GM12878 (cell line): ENCODE measurements at regions not wholly inside any gene's neighbourhood (a gene's known extent, or its start where the extent isn't known, plus 50 kb on each side); places are given as distances from the start of the nearest gene placed in this dataset.

ENCODE experiments used
- ATAC-seq: fragments of 200-7000 bp; cut with Tn5 transposase; 3 replicates; pipeline ENCODE4 v1.9.1; 2020; ENCODE audit warnings: mild to moderate bottlenecking, moderate library complexity
- BruUV-seq: library from RNA; stranded (reverse); fragments of 400-500 nt; replicated peaks from 2 replicates; lab custom pipeline; 2021; lab: Mats Ljungman, UMichigan
- CTCF ChIA-PET: fragments of 300-600 bp; sonication (Branson Sonifier 250); formaldehyde crosslinking; extraction: SDS; loops from one replicate; lab custom pipeline; 2021; ENCODE audit warnings: inconsistent platforms; lab: Yijun Ruan, JAX
- POLR2A ChIA-PET: fragments of 350-600 bp; formaldehyde crosslinking; extraction: SDS; loops from one replicate; lab custom pipeline; 2021; ENCODE audit warnings: inconsistent platforms; lab: Charles Lee
- RAD21 ChIA-PET: fragments of 300-600 bp; sonication (Branson Sonifier 250); formaldehyde crosslinking; loops from one replicate; lab custom pipeline; 2023; ENCODE audit warnings: antibody characterized with exemption; ENCODE audit not compliant: unreplicated experiment; lab: Charles Lee
- SMC1A ChIA-PET: fragments of 300-600 bp; sonication (Branson Sonifier 250); formaldehyde crosslinking; loops from one replicate; lab custom pipeline; 2023; ENCODE audit not compliant: unreplicated experiment, uncharacterized antibody; lab: Charles Lee
- DNase-seq: peaks from one replicate; pipeline ENCODE4 v3.0.0-alpha.2; 2011; ENCODE audit warnings: low read depth, low spot score
- FAIRE-seq: peaks from 3 replicates; lab custom pipeline; 2011; peaks lifted over from hg19 to GRCh38; lab: Jason Lieb, UNC
- H2AFZ ChIP-seq: 2 replicates; pipeline ENCODE4 v1.6.0; 2011; ENCODE audit warnings: low read depth, low read length, control low read depth; ENCODE audit not compliant: control insufficient read depth
- H3K27ac ChIP-seq: 2 replicates; pipeline ENCODE4 v1.5.1; 2011; ENCODE audit warnings: control low read depth; ENCODE audit not compliant: control insufficient read depth, insufficient read depth
- H3K27me3 ChIP-seq, 2 experiments: replicated peaks in 1 of 2; 2 replicates each; pipeline versions ENCODE4 v1.6.0 to v1.6.1; 2011; ENCODE audit warnings: low read length in 1 of 2; ENCODE audit not compliant: control insufficient read depth in 2 of 2, insufficient read depth in 2 of 2
- H3K36me3 ChIP-seq, 2 experiments: 2 replicates each; pipeline ENCODE4 v1.5.1; 2011; ENCODE audit warnings: low read length in 1 of 2; ENCODE audit not compliant: control insufficient read depth in 2 of 2, insufficient read depth in 2 of 2
- H3K4me1 ChIP-seq: 2 replicates; pipeline ENCODE4 v1.6.1; 2011; ENCODE audit warnings: mild to moderate bottlenecking, low read length, moderate library complexity, mixed read lengths; ENCODE audit not compliant: control insufficient read depth, insufficient read depth
- H3K4me2 ChIP-seq: 2 replicates; pipeline ENCODE4 v1.6.0; 2011; ENCODE audit warnings: control low read depth; ENCODE audit not compliant: control insufficient read depth, insufficient read depth
- H3K4me3 ChIP-seq: fragments of 200-600 bp; sonication (generic); 2 replicates; pipeline ENCODE4 v1.5.1; 2016
- H3K79me2 ChIP-seq: 2 replicates; pipeline ENCODE4 v1.6.0; 2011; ENCODE audit warnings: low read length; ENCODE audit not compliant: control insufficient read depth, insufficient read depth
- H3K9ac ChIP-seq: 2 replicates; pipeline ENCODE4 v1.8.0; 2011; ENCODE audit warnings: low read length, control low read depth, mixed read lengths; ENCODE audit not compliant: control insufficient read depth, insufficient read depth
- H3K9me3 ChIP-seq: replicated peaks from 3 replicates; pipeline ENCODE4 v1.5.1; 2011; ENCODE audit warnings: mild to moderate bottlenecking, low read length; ENCODE audit not compliant: control insufficient read depth, insufficient read depth
- H4K20me1 ChIP-seq: 2 replicates; pipeline ENCODE4 v1.6.0; 2011; ENCODE audit not compliant: control insufficient read depth, insufficient read depth
- EGR1 ChIP-seq, 2 experiments: IDR thresholded peaks; 1 replicate in 1 of 2; 2 replicates in 1 of 2; pipeline ENCODE4 v1.6.1; 2011 to 2012; ENCODE audit warnings: low read depth in 2 of 2, low read length in 2 of 2, borderline replicate concordance in 1 of 2, mild to moderate bottlenecking in 1 of 2, moderate library complexity in 1 of 2
- FOXK2 ChIP-seq: fragments of 450-650 bp; IDR thresholded peaks from 2 replicates; pipeline ENCODE4 v1.6.1; 2017; ENCODE audit warnings: mild to moderate bottlenecking, moderate library complexity
- LARP7 ChIP-seq: fragments of 450-650 bp; IDR thresholded peaks from 2 replicates; pipeline ENCODE4 v1.6.1; 2017; ENCODE audit warnings: mild to moderate bottlenecking
- RELA ChIP-seq: fragments of 450-650 bp; IDR thresholded peaks from 2 replicates; pipeline ENCODE4 v1.8.0; 2014; ENCODE audit warnings: borderline replicate concordance; ENCODE audit not compliant: partially characterized antibody
- SIN3A ChIP-seq: IDR thresholded peaks from 2 replicates; pipeline ENCODE4 v1.6.1; 2012; ENCODE audit warnings: low read depth, low read length, improper control_type of control experiment
- SREBF2 ChIP-seq: IDR thresholded peaks from 2 replicates; pipeline ENCODE4 v1.6.1; 2012; ENCODE audit warnings: mild to moderate bottlenecking, low read length
- USF1 ChIP-seq: IDR thresholded peaks from 2 replicates; pipeline ENCODE4 v1.6.1; 2011; ENCODE audit warnings: borderline replicate concordance, low read depth, mild to moderate bottlenecking, moderate library complexity, mixed read lengths, low read length; ENCODE audit not compliant: insufficient read depth; ENCODE audit errors: extremely low read length
- ZNF592 ChIP-seq: fragments of 450-650 bp; IDR thresholded peaks from 2 replicates; pipeline ENCODE4 v1.6.1; 2017; ENCODE audit warnings: mild to moderate bottlenecking, moderate library complexity
- WGBS: methylation state at CpG from one replicate; pipeline ENCODE4 v1.1.6; 2016; ENCODE audit warnings: low lambda C conversion rate; ENCODE audit not compliant: insufficient replicate concordance, insufficient coverage; ENCODE audit errors: missing lambda C conversion rate; 5-methylcytosine and 5-hydroxymethylcytosine counted together
- in situ Hi-C: fragments of 300-500 bp; cut with MboI; formaldehyde crosslinking; loops from 9 replicates; pipeline ENCODE4 v1.14.3; 2018; ENCODE audit warnings: mixed read lengths
- intact Hi-C: fragments of 100-400 bp; cut with micrococcal nuclease; formaldehyde crosslinking; loops from one replicate; pipeline ENCODE4 v1.14.2; 2022; ENCODE audit not compliant: unreplicated experiment

GRCh38 chr14:104527857-104528459 is 51.6 kb upstream of the C14orf180 start:
- DNase-seq (no peak), FAIRE-seq (no peak), ATAC-seq (no peak)
- ChIA-PET RAD21 (no interaction called here), CTCF (no interaction called here), SMC1A (no interaction called here), POLR2A (no interaction called here)
- Histone ChIP-seq H4K20me1 (no peaks in the 10 kb centered on the region), H3K4me1 (no peaks in the 10 kb centered on the region), H3K4me3 (no peak overlapping the region), H3K27ac (no peak overlapping the region), H3K36me3 (no peaks in the 10 kb centered on the region), H3K27me3 (no peaks in the 10 kb centered on the region), H3K9me3 (no peaks in the 10 kb centered on the region; the same call in 1 of the 3 replicates), H3K79me2 (no peaks in the 10 kb centered on the region), H2AFZ (no peak overlapping the region), H3K4me2 (no peak overlapping the region), H3K9ac (no peak overlapping the region)
- WGBS = 52% methylated on average over 4 of the region's 4 CpGs
- in situ Hi-C loops (no loop called here), intact Hi-C loops (no loop called here)
- BruUV-seq = no TSS peak
- TF ChIP-seq SIN3A (no peak), SREBF2 (no peak), USF1 (no peak), LARP7 (no peak), EGR1 (IDR thresholded peaks at IDR 0.05; ENCODE audit: borderline replicate concordance in 1 of 2, low read depth in 2 of 2, low read length in 2 of 2) (no peak), ZNF592 (no peak), RELA (no peak), FOXK2 (no peak)
